Left kidney (tissue), 1 donor: ENCODE measurements at regions not wholly inside any gene's neighbourhood (a gene's known extent, or its start where the extent isn't known, plus 50 kb on each side); places are given as distances from the start of the nearest gene placed in this dataset.

Source experiments
- DNase-seq: peaks from one replicate; pipeline ENCODE4 v3.0.0-alpha.2; 2013

DNA sequence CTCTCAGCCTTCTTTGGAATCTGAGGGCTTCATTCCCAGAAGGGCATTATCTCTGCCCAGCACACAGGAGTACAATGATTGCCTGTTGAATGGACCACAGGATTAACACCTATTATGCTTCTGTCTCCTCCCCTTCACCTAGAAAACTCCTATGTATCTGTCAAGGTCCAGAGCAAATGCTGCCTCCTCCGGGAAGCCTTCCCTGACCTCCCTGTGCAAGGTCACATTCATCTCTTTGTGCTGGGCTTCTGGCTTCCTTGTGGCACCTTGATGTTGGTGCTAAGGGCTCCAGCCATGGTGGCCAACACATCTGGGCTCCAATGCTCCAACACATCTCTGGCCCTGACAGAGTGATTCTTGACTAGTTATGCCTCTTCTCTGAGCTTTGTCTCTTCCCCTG, 49.9 kb upstream of the ATP2B2 start:
- no peak for DNase-seq

GRCh38 chr3:10556312-10556711, 50.9 kb upstream of the ATP2B2 start:
- no peak for DNase-seq

DNA sequence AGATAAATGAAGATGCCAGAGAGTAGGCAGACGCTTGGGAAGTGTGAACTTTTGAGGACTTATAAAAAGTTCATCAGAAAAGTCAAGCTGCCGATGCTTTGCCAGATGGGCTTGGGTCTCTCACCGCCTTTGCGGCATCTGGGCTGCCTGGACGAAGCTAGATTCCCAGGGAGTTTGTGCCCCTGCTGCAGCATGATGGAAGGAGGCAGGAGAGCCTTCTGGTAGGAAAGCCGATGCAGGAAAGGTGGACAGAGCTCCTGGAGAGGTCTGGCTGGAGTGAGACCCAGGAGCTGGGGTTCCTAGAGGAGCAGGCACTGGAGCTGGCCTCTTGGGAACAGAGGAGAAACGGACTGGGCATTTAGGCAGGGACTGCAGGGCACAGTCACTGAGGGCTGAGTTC, 51.9 kb upstream of the ATP2B2 start:
- no peak for DNase-seq

DNA sequence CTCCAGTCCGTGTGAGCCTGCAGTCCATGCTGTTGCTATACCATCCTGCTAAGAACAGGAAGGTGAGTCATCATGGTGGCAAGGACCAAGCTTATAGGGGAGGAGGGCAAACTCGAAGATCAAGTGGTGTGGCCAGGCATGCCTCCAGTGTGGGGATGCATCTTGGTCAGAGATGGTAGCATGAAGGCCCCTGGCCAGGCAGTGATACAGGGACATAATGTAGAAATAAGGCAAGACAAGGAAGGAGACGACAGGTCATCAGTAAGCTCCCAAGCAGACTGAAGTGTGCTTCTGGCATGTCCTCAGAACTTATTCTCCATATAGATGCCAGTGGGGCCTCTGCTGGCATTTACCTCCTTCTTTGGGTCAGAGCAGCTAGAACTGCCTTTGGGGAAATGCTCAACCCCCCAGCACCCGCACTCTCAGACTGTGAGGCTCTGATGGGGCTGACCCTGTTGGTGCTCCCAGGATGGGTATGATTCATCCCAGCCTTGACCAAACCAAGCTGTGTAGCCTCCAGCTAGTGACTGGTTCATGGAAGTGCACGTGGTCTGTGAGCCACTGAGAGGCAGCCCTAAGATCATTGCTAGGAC, 52.5 kb upstream of the ATP2B2 start:
- DNase-seq, result no peak

DNA sequence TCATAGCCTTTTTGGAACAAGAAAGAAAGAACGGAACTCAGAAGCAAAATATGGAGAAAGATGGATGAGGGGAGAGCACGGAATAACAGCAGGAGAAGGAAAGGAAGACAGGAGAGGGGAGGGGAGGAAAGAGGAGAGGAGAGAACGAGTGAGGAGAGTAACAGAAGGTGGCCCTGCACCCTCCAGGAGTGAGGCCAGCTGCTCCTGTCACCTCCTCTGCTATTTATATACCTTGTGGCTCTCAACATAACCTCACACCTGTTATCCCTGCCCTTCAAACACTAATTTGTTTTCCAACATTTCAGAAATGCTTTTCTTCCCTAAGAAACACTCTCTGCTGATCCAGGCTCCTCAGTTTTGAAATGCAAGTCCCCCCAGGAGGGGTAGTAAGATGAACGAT, 53.4 kb upstream of the ATP2B2 start:
- DNase-seq, result no peak

DNA sequence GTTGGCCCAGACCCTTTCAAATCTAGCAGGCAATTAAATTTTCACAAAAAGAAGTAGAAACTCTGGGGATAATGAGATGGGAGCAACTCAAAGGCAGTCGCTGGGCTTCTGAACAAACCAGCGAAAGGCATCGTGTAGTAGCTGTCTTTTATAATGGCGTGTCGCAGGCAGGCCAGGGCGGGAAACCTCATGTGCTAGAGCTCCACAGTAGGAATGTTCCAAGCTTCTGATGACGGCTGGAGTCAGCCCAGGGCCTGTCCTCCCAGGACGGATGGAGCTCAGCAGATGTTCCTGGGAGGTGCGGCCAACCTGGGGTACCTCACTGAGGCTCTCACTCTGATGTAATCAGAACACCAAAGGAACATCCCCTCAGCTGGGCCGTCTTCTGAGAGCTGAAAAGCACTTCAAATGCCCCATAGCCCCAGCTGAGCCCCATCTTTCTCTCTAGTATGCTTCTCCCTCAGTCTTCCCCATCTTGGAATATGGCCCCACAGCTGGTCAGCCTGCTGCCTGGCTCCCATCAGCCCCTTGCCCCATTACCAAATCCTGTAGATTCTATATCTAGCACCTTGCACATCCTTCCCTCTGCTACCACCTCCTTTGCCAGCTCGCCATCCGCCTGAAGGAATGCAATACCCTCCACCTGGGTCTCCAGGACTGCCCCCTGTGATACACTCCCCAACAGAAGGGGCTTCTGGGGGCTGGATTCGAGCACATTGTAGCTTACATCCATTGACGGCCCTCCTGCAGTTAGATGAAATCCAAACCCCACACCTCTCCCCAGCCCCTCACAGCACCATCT, 54.9 kb upstream of the ATP2B2 start:
- DNase-seq, result no peak

GRCh38 chr3:10561162-10561945, 56.0 kb upstream of the ATP2B2 start:
- no peak for DNase-seq

DNA sequence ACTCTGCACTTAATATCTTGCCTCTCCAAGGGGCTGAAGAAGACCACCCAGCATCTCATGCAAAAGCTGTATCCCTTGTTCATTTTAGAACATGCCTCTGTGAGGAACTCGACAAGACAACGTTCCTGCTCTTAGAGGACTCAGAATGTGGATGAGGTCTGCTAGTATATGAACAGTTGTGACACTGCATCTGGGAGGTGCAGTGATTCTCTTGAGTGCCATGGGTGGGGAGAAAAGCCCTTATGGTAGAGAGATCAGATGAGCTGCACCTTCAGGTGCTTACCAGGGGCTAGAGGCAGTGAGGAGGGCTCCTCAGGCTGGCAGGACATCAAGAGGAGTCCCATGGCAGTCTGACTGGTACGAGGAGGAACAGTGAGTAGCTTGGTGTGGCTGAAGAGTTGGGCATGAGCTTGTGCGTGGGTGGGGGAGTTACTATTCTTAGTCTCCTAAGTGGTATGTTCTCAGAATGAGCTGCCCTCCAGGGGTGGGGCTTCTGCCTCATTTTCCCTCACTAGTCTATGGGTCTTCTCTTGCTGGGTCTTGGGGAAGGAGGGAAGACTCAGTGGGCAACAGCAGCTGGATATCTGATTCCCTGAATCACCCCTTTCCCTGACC, 56.7 kb upstream of the ATP2B2 start:
- no peak for DNase-seq

- DNase-seq, result no peak
Observed at GRCh38 chr3:10563396-10563795, 58.0 kb upstream of the ATP2B2 start.

GRCh38 chr3:10565814-10566213, 60.4 kb upstream of the ATP2B2 start:
- no peak for DNase-seq

GRCh38 chr3:10566451-10566850, 61.1 kb upstream of the ATP2B2 start:
- DNase-seq, result no peak

- DNase-seq, result no peak
Observed at GRCh38 chr3:10568549-10568948, 63.2 kb upstream of the ATP2B2 start.

- no peak for DNase-seq
Observed at GRCh38 chr3:10570196-10570946, 65.0 kb upstream of the ATP2B2 start.

- DNase-seq, result no peak
Observed at GRCh38 chr3:10574101-10574620, 68.8 kb upstream of the ATP2B2 start.

GRCh38 chr3:10575601-10576160, 70.3 kb upstream of the ATP2B2 start:
- DNase-seq, result no peak

DNA sequence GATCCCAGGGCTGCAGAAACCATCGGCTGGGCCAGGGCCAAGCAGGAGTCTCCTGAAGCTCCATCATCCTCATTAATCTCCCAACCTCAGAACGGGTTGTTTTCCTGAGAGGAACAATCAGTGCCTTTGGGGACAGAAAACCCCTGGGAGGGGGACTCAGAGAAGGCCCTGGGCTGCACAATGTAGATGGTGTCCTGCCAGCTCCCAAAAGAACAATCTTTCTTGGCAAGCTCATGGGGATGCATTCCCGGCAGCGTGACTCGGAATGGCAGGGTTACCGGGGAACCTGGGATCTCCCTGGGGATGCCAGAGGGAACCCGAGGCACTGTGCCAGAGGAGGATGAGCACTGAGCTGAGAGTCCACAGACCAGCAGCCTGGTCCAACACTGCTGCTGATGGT, 72.1 kb upstream of the ATP2B2 start:
- DNase-seq, result no peak

GRCh38 chr3:10580426-10580825, 75.0 kb upstream of the ATP2B2 start:
- DNase-seq, result no peak

GRCh38 chr3:10581251-10581650, 75.9 kb upstream of the ATP2B2 start:
- DNase-seq, result no peak

- no peak for DNase-seq
Observed at GRCh38 chr3:10581716-10582115, 76.3 kb upstream of the ATP2B2 start.

DNA sequence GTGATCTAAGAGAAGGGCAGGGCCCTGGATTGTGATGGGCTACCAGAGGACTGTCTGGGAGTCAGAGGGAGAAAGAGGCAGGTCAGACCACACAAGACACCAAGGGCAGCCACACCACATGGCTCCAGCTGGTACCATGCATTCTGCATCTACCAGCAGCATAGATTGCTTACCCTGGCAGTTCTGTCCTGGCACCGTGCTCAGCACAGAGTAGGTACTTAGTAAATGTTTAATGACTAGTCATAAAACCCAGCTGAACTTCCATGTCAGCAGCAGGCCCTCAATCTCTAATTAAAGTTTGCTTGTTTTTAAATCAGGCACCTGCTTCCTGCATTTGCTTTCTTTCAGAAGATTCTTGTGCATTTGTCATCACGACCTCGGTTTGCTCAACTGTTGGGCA, 77.3 kb upstream of the ATP2B2 start:
- no peak for DNase-seq
